Keratinocyte (primary cell): ENCODE measurements at regions not wholly inside any gene's neighbourhood (a gene's known extent, or its start where the extent isn't known, plus 50 kb on each side); places are given as distances from the start of the nearest gene placed in this dataset.

Experiments
- EZH2 ChIP-seq: IDR thresholded peaks from one replicate; pipeline ENCODE4 v1.6.1; 2012; ENCODE audit warnings: inconsistent platforms, mild to moderate bottlenecking, low read length, moderate library complexity
- TF ChIP-seq, protein P1 (sequence below), 3 experiments: IDR thresholded peaks in 1 of 3; conservative IDR thresholded peaks in 1 of 3; optimal IDR thresholded peaks in 1 of 3; 2 replicates in 2 of 3; 3 replicates in 1 of 3; pipeline versions ENCODE3 to v1.5.1; 2011; ENCODE audit warnings: low read length in 3 of 3, mild to moderate bottlenecking in 3 of 3, moderate library complexity in 2 of 3, control low read depth in 1 of 3, inconsistent platforms in 1 of 3; ENCODE audit not compliant: insufficient read depth in 2 of 3; ENCODE audit errors: extremely low read depth in 1 of 3

DNA sequence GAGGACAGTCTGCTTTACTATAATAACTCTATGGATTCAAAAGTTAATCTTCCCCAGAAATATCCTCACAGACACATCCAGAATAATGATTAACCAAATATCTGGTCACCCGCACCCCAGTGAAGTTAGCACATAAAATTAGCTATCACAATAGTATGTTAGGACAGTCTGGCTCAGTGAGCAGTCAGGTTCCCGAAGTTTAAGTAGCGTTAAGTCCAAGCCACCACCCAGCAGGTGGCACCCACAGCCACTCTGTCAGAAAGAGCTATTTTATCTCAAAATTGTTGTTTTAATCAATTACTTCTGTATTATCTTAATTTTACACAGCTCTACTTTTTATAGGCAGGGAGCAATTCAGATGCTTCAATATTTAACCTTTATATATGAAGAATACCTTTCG is 537.5 kb downstream of the MBD2 start:
- TF ChIP-seq, protein P1, sequence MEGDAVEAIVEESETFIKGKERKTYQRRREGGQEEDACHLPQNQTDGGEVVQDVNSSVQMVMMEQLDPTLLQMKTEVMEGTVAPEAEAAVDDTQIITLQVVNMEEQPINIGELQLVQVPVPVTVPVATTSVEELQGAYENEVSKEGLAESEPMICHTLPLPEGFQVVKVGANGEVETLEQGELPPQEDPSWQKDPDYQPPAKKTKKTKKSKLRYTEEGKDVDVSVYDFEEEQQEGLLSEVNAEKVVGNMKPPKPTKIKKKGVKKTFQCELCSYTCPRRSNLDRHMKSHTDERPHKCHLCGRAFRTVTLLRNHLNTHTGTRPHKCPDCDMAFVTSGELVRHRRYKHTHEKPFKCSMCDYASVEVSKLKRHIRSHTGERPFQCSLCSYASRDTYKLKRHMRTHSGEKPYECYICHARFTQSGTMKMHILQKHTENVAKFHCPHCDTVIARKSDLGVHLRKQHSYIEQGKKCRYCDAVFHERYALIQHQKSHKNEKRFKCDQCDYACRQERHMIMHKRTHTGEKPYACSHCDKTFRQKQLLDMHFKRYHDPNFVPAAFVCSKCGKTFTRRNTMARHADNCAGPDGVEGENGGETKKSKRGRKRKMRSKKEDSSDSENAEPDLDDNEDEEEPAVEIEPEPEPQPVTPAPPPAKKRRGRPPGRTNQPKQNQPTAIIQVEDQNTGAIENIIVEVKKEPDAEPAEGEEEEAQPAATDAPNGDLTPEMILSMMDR (optimal IDR thresholded peaks at IDR 0.05 in 1 of 3, IDR thresholded peaks at IDR 0.05 in 1 of 3, conservative IDR thresholded peaks at IDR 0.05 in 1 of 3; ENCODE audit: extremely low read depth in 1 of 3, insufficient read depth in 2 of 3, low read length in 3 of 3) = no peak
- no peak for TF ChIP-seq EZH2
